DND-41 (cell line): ENCODE measurements at regions not wholly inside any gene's neighbourhood (a gene's known extent, or its start where the extent isn't known, plus 50 kb on each side); places are given as distances from the start of the nearest gene placed in this dataset.

Experiments used
- EZH2 ChIP-seq: IDR thresholded peaks from 3 replicates; pipeline ENCODE4 v1.6.1; 2012; ENCODE audit warnings: borderline replicate concordance, low read depth, mild to moderate bottlenecking, moderate library complexity, low read length, inconsistent platforms; ENCODE audit not compliant: severe bottlenecking
- TF ChIP-seq, protein P1 (sequence below): IDR thresholded peaks from 2 replicates; pipeline ENCODE4 v1.5.1; 2012; ENCODE audit warnings: borderline replicate concordance, low read length, moderate library complexity, mild to moderate bottlenecking; ENCODE audit not compliant: poor library complexity, severe bottlenecking; ENCODE audit errors: extremely low read depth

DNA sequence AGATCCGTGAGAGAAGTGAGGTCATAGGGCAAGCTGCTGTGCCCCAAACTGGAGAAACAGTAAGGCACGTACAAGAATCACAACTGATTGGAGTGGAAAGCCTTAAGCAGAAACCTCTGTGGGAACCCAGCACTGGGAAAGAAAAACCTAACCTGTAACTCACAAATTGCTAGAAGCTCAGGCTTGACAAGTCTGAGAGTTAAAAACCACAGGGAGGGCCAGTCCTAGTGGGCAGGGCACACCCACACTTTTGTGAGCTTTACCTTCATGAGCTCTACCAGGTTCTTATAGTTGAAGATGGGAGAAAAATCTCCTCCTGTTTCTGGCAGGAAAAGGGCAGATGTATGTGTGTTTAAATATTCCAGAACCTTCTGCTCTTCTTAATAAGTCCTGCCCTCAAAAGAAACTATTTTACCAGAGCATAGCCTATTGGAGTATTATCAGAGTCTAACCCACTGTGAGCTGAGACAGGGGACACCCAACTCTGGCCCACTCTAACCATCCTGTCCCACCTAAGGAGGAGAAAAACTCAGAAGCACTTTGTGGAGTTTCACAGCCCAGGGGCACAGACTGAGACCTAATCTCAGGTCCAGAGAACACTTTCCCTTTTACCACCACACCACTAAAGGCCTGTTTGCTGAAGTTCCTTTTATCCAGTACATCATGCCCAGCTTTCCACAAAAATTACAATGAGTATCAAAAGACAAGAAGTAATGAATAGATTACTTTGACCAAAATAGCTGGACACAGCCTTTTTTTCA lies 1265.7 kb upstream of the CHAC2 start:
- TF ChIP-seq, protein P1, sequence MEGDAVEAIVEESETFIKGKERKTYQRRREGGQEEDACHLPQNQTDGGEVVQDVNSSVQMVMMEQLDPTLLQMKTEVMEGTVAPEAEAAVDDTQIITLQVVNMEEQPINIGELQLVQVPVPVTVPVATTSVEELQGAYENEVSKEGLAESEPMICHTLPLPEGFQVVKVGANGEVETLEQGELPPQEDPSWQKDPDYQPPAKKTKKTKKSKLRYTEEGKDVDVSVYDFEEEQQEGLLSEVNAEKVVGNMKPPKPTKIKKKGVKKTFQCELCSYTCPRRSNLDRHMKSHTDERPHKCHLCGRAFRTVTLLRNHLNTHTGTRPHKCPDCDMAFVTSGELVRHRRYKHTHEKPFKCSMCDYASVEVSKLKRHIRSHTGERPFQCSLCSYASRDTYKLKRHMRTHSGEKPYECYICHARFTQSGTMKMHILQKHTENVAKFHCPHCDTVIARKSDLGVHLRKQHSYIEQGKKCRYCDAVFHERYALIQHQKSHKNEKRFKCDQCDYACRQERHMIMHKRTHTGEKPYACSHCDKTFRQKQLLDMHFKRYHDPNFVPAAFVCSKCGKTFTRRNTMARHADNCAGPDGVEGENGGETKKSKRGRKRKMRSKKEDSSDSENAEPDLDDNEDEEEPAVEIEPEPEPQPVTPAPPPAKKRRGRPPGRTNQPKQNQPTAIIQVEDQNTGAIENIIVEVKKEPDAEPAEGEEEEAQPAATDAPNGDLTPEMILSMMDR = no peak
- TF ChIP-seq EZH2 = no peak
